HG02840 (cell line): ENCODE measurements at regions not wholly inside any gene's neighbourhood (a gene's known extent, or its start where the extent isn't known, plus 50 kb on each side); places are given as distances from the start of the nearest gene placed in this dataset.
A peak's percentile ranks its signal among the peaks of the same experiment; 100 is the strongest.

ENCODE experiments used
- ATAC-seq: cut with Tn5 transposase; IDR thresholded peaks from one replicate; pipeline ENCODE4 v1.9.1; 2021; ENCODE audit warnings: mild to moderate bottlenecking, moderate library complexity, moderate number of reproducible peaks; ENCODE audit not compliant: unreplicated experiment, low FRiP score

DNA sequence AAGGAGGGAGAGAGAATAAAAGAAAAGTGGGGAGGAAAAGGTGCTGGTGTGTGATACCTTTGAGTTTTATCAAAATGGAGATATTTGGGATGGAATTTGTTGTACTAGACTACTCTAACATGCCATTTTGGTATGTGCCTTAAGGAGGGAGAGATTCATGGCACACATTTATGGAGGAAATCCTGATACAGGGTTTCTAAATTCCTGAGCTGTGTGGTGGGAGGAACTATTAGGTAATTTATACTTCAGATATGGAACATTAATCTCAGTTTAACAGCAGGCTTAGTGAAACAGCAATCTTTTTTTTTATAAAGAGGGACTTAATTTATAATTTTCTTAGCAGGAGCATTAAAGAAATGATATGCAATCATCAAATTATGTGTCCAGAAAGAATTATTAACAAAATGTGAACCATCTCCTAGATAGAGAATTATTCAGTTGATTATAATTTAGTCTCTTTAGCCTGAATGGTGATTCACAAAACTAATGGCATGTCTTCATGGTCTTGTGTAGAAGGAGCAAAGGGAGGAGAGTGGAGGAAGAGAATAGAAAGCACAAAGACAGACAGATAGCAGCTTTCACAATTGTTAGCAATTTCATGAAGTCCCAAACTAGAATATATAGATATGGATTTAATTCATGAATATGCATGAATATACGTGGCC lies 301.6 kb downstream of the HLX start:
- ATAC-seq: no peak

DNA sequence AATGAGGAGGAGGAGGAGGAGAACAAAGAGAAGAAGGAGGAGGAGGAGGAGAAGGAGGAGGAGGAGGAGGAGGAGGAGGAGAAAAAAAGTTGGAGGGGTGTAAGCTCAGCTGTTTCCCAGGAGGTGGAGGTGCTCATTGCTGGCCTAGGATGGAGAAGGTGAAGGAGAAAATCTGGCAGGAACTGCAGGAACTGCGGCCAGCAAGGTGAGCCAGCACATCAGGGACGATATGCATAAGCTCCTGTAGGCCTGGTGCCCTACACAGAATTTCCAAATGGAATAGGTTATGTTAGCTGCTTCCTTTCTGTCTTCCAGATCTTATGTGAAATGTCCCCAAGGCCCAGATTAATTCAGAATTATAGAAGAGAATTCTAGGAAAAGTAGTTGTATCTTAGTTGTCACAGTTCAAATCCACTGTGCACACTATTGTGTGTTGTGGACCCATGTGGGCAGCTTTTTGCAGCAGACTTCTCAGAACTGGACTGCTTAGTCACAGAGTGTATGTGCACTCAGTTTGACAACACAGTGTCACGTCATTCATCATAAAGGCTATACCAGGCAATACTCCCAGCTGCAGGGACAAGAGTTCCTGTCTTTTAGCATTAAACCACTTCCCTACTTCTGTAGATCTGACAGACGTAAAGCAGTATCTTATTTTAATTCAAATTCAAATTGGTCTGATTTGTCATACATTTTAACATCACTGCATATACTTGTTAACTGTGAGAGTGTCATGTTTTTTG lies 303.7 kb downstream of the HLX start:
- no peak for ATAC-seq

DNA sequence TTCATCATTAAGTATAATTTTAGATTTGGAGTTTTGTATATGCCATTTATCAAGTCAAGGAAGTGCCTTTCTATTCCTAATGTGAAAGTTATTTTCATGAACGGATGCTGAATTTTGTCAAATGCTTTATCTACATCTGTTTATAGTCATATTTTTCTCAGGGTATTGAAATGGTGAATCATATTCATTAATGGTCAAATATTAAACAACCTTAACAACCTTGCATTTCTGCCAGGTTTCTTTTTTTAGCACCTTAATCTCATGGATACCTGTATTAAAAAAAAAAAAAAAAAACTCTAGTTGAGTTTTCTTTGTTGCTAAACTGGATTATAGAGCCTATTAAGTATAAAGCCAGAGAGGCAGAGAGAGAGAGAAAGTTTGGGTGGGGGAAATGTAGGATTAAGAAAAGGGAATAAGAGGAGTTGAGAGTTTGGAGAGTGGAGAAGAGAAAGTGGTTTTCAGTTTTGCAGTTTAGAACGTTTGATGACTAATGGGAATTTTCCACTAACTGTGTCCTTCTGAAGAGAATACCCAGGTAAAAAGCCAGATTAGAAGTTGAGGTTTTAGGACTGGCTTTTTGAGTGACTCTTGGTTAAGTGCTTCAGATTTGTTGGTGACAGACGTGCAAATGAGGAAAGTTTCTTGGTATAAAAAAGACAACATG lies 305.0 kb downstream of the HLX start:
- no peak for ATAC-seq

- ATAC-seq: no peak
These were observed 307.9 kb downstream of the HLX start for GRCh38 chr1:221187174-221187573.

- ATAC-seq: no peak
These were observed 309.2 kb downstream of the HLX start for GRCh38 chr1:221188458-221188857.

GRCh38 chr1:221190249-221190648 lies 311.0 kb downstream of the HLX start:
- ATAC-seq: no peak

GRCh38 chr1:221192055-221192454 lies 312.8 kb downstream of the HLX start:
- no peak for ATAC-seq

GRCh38 chr1:221200464-221200863 lies 321.2 kb downstream of the HLX start:
- no peak for ATAC-seq

- no peak for ATAC-seq
These were observed 322.5 kb downstream of the HLX start for GRCh38 chr1:221201773-221202172.

DNA sequence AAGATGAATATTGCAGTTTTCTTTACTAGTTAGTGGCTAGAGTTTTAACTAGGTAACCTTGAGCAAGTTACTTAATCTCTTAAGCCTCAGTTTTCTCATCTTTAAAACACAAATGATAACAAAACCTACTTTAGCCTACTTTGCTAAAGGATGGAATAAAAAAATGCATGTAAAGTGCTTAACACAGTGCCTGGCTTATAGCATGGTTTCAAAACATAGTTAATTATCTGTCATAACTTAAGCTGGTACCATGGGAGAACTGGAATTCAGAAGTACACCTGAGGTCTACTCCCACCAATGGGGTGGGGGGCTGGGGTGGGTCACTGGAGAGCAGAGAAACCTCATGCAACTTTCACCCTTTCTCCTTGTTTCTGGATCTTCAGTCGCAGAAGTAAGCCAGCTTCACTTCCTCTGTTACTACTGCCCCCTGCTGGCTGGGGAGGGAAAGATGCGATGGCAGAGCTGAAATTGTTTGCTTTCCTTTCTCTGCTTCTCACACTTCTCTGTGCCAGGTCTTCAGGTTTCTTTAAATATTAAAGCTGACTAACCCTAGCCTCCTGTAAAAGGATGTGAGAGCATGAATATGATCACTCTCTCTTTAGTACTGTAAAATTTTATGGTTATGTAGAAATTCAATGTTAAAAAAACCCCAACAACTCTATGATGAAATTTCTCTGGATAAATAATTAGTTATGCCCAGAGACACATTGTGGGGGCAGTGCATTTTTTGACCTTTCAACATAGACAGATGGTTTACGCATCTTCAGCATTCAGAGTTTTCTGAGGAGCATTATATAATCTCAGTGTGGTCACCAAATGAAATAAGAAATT lies 324.2 kb downstream of the HLX start:
- ATAC-seq: peak; percentile 65

- no peak for ATAC-seq
These were observed 325.0 kb downstream of the HLX start for GRCh38 chr1:221204055-221204833.

DNA sequence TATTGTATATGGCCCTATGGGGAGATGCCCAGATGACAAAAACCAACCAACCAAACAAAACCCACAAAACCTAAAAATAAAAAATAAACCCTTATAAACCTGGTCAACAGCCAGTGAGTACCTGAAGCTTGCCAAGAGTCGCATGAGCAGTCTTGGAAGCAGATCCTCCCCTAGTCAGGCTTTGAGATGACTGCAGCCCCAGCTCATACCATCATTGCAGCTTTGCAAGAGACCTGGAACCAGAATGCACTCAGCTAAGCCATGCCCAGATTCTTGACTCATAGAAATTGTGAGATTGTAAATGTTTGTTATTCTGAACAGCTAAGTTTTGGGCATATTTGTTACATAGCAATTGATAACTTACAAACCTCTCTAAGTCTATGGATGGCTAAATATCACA lies 326.8 kb downstream of the HLX start:
- ATAC-seq: no peak

DNA sequence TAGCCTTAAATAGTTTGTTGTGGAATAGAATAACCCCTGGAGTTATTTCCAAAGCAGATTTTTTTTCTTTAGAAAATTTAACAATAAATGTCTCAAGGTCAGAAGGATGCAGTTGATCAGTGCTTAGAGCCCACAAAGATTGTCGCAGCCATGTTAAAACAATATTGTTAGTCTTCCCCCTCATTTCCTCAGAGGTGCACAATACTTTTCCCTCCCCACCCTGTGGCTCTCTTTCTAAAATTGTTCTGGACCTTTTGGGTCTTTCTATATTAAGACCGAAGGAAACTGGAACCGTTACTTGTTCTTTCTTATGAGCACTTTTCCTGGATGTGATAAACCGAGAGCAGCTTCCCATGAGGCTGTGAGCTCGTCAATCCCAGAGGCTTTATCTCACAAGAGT lies 333.7 kb downstream of the HLX start:
- ATAC-seq: no peak

GRCh38 chr1:221217029-221217428 lies 337.8 kb downstream of the HLX start:
- ATAC-seq: no peak

DNA sequence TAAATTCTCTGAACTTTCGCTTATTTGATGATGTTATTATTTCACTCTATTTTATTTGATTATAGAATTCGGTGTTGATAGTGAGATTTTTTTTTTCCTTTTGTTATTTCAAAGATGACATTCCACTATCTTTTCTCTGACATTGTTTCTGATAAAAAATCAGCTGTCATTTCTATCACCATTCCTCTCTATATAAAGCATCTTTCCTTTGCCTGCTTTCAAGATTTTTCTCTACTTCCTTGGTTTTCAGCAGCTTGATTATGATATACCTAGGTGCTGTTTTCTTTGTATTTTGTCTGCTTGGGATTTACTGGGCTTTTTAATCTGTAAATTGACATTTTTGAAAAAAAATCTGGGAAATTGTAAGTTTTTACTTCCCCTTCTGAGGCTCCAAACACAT lies 344.0 kb downstream of the HLX start:
- ATAC-seq: no peak

DNA sequence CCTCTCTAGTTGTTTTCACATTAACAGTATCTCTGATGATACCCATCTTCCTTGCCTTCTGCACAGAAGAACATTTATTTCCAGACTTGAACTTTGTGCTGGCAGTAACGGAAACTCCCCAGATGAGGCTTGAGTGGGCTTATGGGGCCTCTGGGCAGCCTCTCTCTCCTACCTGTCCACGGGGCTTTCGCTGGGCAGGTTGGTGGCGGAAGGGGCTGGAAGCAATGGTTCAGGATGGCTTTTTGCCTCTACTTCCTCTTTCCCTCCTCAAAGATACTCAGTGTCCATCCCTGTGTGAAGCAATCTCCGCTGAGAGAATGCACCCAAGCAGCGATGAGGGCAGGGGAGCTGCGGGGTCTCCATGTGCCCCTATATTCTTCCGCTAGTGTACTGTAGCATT lies 348.2 kb downstream of the HLX start:
- no peak for ATAC-seq

GRCh38 chr1:221227872-221228337 lies 348.7 kb downstream of the HLX start:
- ATAC-seq: no peak

GRCh38 chr1:221228594-221228993 lies 349.4 kb downstream of the HLX start:
- no peak for ATAC-seq

DNA sequence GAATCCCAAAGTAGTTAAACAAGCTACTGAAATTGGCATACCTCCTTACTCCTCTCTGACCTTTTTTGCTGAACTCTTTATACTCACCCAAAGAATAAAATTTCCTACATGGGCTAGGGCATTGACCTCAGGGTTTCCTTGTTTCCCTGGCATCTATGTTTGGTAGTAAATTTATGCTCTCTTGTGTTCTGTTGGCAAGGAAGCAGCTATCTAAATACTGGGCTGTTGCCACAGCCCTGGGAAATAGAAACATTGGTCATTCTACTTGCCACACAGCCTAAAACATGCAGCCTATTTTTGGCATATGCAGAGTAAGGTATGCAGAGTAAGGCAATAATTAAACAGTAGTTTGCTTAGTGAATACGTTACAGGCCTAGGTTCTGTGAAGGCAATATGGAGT lies 351.4 kb downstream of the HLX start:
- no peak for ATAC-seq

- ATAC-seq: no peak
These were observed 355.5 kb downstream of the HLX start for GRCh38 chr1:221234791-221235190.
